OCI-LY7 (cell line): ENCODE measurements at regions not wholly inside any gene's neighbourhood (a gene's known extent, or its start where the extent isn't known, plus 50 kb on each side); places are given as distances from the start of the nearest gene placed in this dataset.

ENCODE experiments used
- CTCF ChIP-seq: fragments of 200-600 bp; sonication (generic); conservative IDR thresholded peaks from 2 replicates; pipeline ENCODE4 v1.5.1; 2014; ENCODE audit warnings: mild to moderate bottlenecking, antibody characterized with exemption, low read length, moderate library complexity, mixed read lengths
- EZH2phosphoT487 ChIP-seq: fragments of 200-600 bp; sonication (generic); IDR thresholded peaks from 2 replicates; pipeline ENCODE4 v1.6.1; 2018; ENCODE audit warnings: low read depth, borderline replicate concordance, mild to moderate bottlenecking, mixed run types, antibody characterized with exemption, low read length, moderate library complexity, mixed read lengths

GRCh38 chrX:30364229-30364628 lies 55.0 kb upstream of the NR0B1 start:
- TF ChIP-seq EZH2phosphoT487: no peak
- TF ChIP-seq CTCF: no peak
